ENCODE measurements at regions not wholly inside any gene's neighbourhood (a gene's known extent, or its start where the extent isn't known, plus 50 kb on each side); places are given as distances from the start of the nearest gene placed in this dataset.

- Mint-ChIP-seq H3K9me3 (peaks cover 3 to 46% (median 7%) of the 10 kb centered on the region in 6 donors), H3K36me3 (no peaks in the 10 kb centered on the region), H3K4me3 (no peak overlapping the region), H3K27ac (no peak overlapping the region), H3K27me3 (ENCODE audit: low read depth in 3 of 3) (peaks cover 0 to 1% (median 0%) of the 10 kb centered on the region in 3 donors), H3K4me1 (no peaks in the 10 kb centered on the region)
- DNase-seq = no peak
Observed at GRCh38 chr6:68342286-68342685, 292.8 kb upstream of the ADGRB3 start.

- no peak for DNase-seq
- Mint-ChIP-seq H3K9me3 (peaks cover 2 to 41% (median 7%) of the 10 kb centered on the region in 6 donors), H3K36me3 (no peaks in the 10 kb centered on the region), H3K4me3 (no peak overlapping the region), H3K27me3 (ENCODE audit: low read depth in 3 of 3) (peaks cover 0 to 2% (median 1%) of the 10 kb centered on the region in 3 donors), H3K4me1 (no peaks in the 10 kb centered on the region), H3K27ac (no peak overlapping the region)
Observed at GRCh38 chr6:68339488-68340131, 295.5 kb upstream of the ADGRB3 start.

- DNase-seq = no peak
- Mint-ChIP-seq H3K27ac (no peak overlapping the region), H3K9me3 (peaks cover 0 to 34% (median 11%) of the 10 kb centered on the region in 6 donors), H3K4me1 (no peaks in the 10 kb centered on the region), H3K27me3 (ENCODE audit: low read depth in 3 of 3) (peaks cover 0 to 2% (median 0%) of the 10 kb centered on the region in 3 donors), H3K36me3 (no peaks in the 10 kb centered on the region), H3K4me3 (no peak overlapping the region)
Observed at GRCh38 chr6:68333442-68333841, 301.6 kb upstream of the ADGRB3 start.

GRCh38 chr6:68328156-68328555, 306.9 kb upstream of the ADGRB3 start:
- no peaks in the 10 kb centered on the region for H3K4me1 Mint-ChIP-seq
- H3K9me3 Mint-ChIP-seq = peaks cover 0 to 25% (median 8%) of the 10 kb centered on the region in 6 donors
- H3K27me3 Mint-ChIP-seq (ENCODE audit: low read depth in 3 of 3) = no peaks in the 10 kb centered on the region
- no peak overlapping the region for H3K4me3 Mint-ChIP-seq
- H3K36me3 Mint-ChIP-seq = no peaks in the 10 kb centered on the region
- no peak overlapping the region for H3K27ac Mint-ChIP-seq
- DNase-seq = no peak

GRCh38 chr6:68326762-68327161, 308.3 kb upstream of the ADGRB3 start:
- no peak for DNase-seq
- peaks cover 0 to 1% (median 0%) of the 10 kb centered on the region in 3 donors for H3K27me3 Mint-ChIP-seq (ENCODE audit: low read depth in 3 of 3)
- H3K27ac Mint-ChIP-seq = no peak overlapping the region
- H3K4me3 Mint-ChIP-seq = no peak overlapping the region
- no peaks in the 10 kb centered on the region for H3K4me1 Mint-ChIP-seq
- H3K36me3 Mint-ChIP-seq = no peaks in the 10 kb centered on the region
- H3K9me3 Mint-ChIP-seq = peaks cover 4 to 26% (median 11%) of the 10 kb centered on the region in 6 donors

- Mint-ChIP-seq H3K27ac (no peak overlapping the region), H3K9me3 (peaks cover 7 to 28% (median 20%) of the 10 kb centered on the region in 6 donors), H3K4me1 (no peaks in the 10 kb centered on the region), H3K36me3 (no peaks in the 10 kb centered on the region), H3K4me3 (no peak overlapping the region), H3K27me3 (ENCODE audit: low read depth in 3 of 3) (no peaks in the 10 kb centered on the region)
- no peak for DNase-seq
Observed at GRCh38 chr6:68317366-68317765, 317.7 kb upstream of the ADGRB3 start.

GRCh38 chr6:68313911-68314310, 321.2 kb upstream of the ADGRB3 start:
- no peaks in the 10 kb centered on the region for H3K36me3 Mint-ChIP-seq
- H3K27me3 Mint-ChIP-seq (ENCODE audit: low read depth in 3 of 3) = no peaks in the 10 kb centered on the region
- H3K4me3 Mint-ChIP-seq = no peak overlapping the region
- DNase-seq = no peak
- H3K9me3 Mint-ChIP-seq = peaks cover 3 to 25% (median 6%) of the 10 kb centered on the region in 6 donors
- H3K4me1 Mint-ChIP-seq = no peaks in the 10 kb centered on the region
- no peak overlapping the region for H3K27ac Mint-ChIP-seq

GRCh38 chr6:68307301-68307700, 327.8 kb upstream of the ADGRB3 start:
- H3K4me3 Mint-ChIP-seq = no peak overlapping the region
- peaks cover 0 to 4% (median 0%) of the 10 kb centered on the region in 3 donors for H3K36me3 Mint-ChIP-seq
- peaks cover 6 to 46% (median 27%) of the 10 kb centered on the region in 6 donors for H3K9me3 Mint-ChIP-seq

GRCh38 chr6:68296126-68296525, 339.0 kb upstream of the ADGRB3 start:
- H3K27me3 Mint-ChIP-seq (ENCODE audit: low read depth in 3 of 3) = no peaks in the 10 kb centered on the region
- peaks cover 12 to 79% (median 31%) of the 10 kb centered on the region in 6 donors for H3K9me3 Mint-ChIP-seq
- H3K4me1 Mint-ChIP-seq = no peaks in the 10 kb centered on the region
- no peak for DNase-seq
- H3K36me3 Mint-ChIP-seq = peaks cover 0 to 3% (median 0%) of the 10 kb centered on the region in 3 donors
- no peak overlapping the region for H3K27ac Mint-ChIP-seq
- H3K4me3 Mint-ChIP-seq = no peak overlapping the region

More at GRCh38 chr6:68307301-68307700, 327.8 kb upstream of the ADGRB3 start:
- no peak overlapping the region for H3K27ac Mint-ChIP-seq
- no peaks in the 10 kb centered on the region for H3K27me3 Mint-ChIP-seq (ENCODE audit: low read depth in 3 of 3)
- H3K4me1 Mint-ChIP-seq = no peaks in the 10 kb centered on the region
- no peak for DNase-seq

GRCh38 chr6:68282646-68283045, 352.4 kb upstream of the ADGRB3 start:
- H3K27ac Mint-ChIP-seq = no peak overlapping the region
- no peaks in the 10 kb centered on the region for H3K4me1 Mint-ChIP-seq
- no peaks in the 10 kb centered on the region for H3K27me3 Mint-ChIP-seq (ENCODE audit: low read depth in 3 of 3)
- H3K4me3 Mint-ChIP-seq = no peak overlapping the region
- H3K36me3 Mint-ChIP-seq = peaks cover 0 to 8% (median 4%) of the 10 kb centered on the region in 3 donors
- DNase-seq = no peak
- H3K9me3 Mint-ChIP-seq = peaks cover 7 to 58% (median 42%) of the 10 kb centered on the region in 6 donors

- no peaks in the 10 kb centered on the region for H3K27me3 Mint-ChIP-seq (ENCODE audit: low read depth in 3 of 3)
- H3K27ac Mint-ChIP-seq = no peak overlapping the region
- H3K9me3 Mint-ChIP-seq = peaks cover 0 to 51% (median 35%) of the 10 kb centered on the region in 6 donors
- DNase-seq = no peak
- no peak overlapping the region for H3K4me3 Mint-ChIP-seq
- no peaks in the 10 kb centered on the region for H3K4me1 Mint-ChIP-seq
- peaks cover 0 to 8% (median 4%) of the 10 kb centered on the region in 3 donors for H3K36me3 Mint-ChIP-seq
Observed at GRCh38 chr6:68279793-68280557, 355.1 kb upstream of the ADGRB3 start.

- Mint-ChIP-seq H3K4me3 (no peak overlapping the region), H3K36me3 (no peaks in the 10 kb centered on the region), H3K27me3 (ENCODE audit: low read depth in 3 of 3) (peaks cover 0 to 1% (median 0%) of the 10 kb centered on the region in 3 donors), H3K9me3 (peaks cover 6 to 20% (median 13%) of the 10 kb centered on the region in 6 donors), H3K27ac (no peak overlapping the region), H3K4me1 (no peaks in the 10 kb centered on the region)
- no peak for DNase-seq
Observed at GRCh38 chr6:68273297-68273696, 361.8 kb upstream of the ADGRB3 start.

- DNase-seq = no peak
- no peak overlapping the region for H3K27ac Mint-ChIP-seq
- H3K4me1 Mint-ChIP-seq = no peaks in the 10 kb centered on the region
- H3K9me3 Mint-ChIP-seq = peaks cover 18 to 75% (median 52%) of the 10 kb centered on the region in 6 donors
- peaks cover 0 to 1% (median 0%) of the 10 kb centered on the region in 3 donors for H3K27me3 Mint-ChIP-seq (ENCODE audit: low read depth in 3 of 3)
- peaks cover 0 to 6% (median 0%) of the 10 kb centered on the region in 3 donors for H3K36me3 Mint-ChIP-seq
- no peak overlapping the region for H3K4me3 Mint-ChIP-seq
Observed at GRCh38 chr6:68256391-68256790, 378.7 kb upstream of the ADGRB3 start.

GRCh38 chr6:68252632-68253031, 382.4 kb upstream of the ADGRB3 start:
- Mint-ChIP-seq H3K27ac (no peak overlapping the region), H3K4me3 (no peak overlapping the region), H3K36me3 (peaks cover 0 to 6% (median 0%) of the 10 kb centered on the region in 3 donors), H3K4me1 (no peaks in the 10 kb centered on the region), H3K9me3 (peaks cover 5 to 60% (median 48%) of the 10 kb centered on the region in 6 donors), H3K27me3 (ENCODE audit: low read depth in 3 of 3) (peaks cover 0 to 1% (median 0%) of the 10 kb centered on the region in 3 donors)
- no peak for DNase-seq
